ENCODE measurements at regions not wholly inside any gene's neighbourhood (a gene's known extent, or its start where the extent isn't known, plus 50 kb on each side); places are given as distances from the start of the nearest gene placed in this dataset.
"Not testable (repeated sequence)": the region's sequence is repeated elsewhere in the genome, so short reads cannot be mapped to it uniquely, and the experiment has no call there.

DNA sequence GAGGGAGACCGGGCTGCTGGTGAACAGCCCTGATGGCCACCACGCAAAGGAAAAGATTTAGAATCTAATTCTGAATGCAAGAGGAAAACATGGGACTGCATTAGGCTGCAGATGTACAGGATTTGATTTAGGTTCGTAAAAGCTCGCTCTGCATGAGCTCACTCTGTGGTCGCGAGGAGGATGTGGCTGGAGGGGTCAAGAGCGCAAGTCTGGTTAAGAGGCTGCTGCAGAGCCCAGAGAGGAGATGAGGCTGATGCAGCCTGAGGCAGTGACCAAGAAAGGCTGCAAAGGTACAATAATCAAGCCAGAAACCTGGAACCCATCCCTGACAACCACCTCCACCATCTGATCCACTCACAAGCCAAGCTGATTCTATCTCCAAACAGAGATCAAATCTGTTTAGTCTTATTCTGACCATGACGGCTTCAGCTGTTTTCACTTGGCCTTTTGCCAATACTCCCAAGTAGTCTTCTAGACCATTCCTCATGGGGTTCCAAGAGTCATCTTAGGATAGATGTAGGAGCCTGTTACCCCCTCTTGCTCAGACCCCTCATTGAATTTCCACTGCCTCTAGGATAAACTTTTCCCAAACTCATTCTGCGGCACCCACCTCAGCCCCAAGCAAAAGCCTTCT is 58.9 kb upstream of the ARL4C start:
- DNase-seq (ENCODE audit: low spot score): no peak

DNA sequence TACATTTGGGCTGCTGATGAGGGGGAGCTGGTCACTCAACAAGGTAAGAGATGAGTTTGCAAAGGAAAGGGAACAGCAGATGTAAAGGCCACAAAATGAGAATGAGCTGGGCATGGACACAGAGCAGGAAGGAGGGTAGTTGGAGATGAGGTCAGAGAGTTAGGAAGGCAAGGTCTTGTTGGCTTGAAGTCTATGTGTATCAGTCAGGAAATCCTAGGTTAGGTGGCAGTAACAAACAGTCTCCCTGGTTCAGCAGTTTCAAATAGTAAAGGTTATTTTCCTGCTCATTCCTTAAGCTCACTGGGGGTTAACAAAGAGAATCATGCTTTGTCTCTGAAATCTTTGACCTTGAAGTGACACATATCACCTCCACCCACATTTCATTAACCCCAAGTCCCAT is 58.3 kb upstream of the ARL4C start:
- no peak for DNase-seq (ENCODE audit: low spot score)

DNA sequence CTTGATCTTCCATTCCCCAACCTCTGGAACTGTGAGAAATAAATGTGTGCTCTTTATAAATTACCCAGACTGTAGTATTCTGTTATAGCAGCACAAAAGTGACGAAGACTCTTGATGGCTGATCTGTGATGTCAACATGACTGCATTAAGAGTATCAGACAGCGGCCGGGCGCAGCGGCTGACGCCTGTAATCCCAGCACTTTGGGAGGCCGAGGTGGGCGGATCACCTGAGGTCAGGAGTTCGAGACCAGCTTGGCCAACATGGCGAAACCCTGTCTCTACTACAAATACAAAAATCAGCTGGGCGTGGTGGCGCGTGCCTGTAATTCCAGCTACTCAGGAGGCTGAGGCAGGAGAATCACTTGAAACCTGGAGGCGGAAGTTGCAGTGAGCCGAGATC is 56.3 kb upstream of the ARL4C start:
- not testable (repeated sequence) for DNase-seq (ENCODE audit: low spot score)

DNA sequence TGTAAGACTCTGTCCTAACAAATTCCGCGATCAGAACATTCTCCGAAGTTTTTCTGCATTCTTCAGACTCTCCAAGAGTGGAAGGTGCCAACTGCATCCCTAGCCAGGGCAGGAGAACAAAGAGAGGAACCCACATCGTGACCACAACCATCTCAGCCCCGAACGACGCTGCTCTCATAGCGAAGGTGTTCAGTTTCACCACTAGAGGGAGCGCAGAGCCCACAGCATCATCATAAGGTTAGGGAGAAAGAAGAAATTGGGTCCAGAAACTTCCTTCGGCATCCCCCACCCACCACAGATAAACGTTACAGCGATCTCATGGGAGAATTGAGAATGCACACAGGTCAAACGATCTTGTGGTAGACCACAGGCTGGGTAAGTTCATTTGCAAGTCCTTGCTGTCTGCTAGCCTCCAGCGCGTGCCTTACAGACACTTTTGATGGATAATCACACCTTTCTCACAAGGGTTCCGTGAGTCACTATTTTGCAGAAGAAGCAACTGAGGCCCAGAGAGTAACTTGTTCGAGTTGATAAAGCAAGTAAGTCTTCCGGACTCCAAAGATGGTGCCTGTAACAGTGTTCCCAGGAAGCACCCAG is 53.7 kb upstream of the ARL4C start:
- DNase-seq (ENCODE audit: low spot score): peak; percentile 75

DNA sequence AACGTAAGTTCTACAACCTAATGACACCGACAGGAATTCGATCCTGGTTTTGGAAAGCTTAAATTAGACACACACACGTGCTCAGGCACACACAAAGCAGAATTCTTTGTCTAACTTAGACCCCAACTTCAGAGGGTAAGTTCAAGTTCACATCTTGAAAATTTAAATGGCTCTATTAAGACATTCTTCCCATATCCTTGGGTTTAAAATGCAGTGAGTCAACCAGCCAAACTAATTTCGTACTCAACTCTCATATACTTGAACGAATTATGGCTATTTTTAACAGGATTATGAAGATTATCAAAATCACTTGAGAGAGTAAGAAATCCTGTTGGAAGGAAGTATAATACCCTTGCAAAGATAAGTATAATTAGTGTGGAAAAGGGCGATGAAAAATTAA is 53.2 kb upstream of the ARL4C start:
- no peak for DNase-seq (ENCODE audit: low spot score)

- DNase-seq (ENCODE audit: low spot score): peak; percentile 21
Measured at GRCh38 chr2:234548695-234549420, 52.0 kb upstream of the ARL4C start.

- DNase-seq (ENCODE audit: low spot score): no peak
Measured at GRCh38 chr2:234546770-234547169, 49.9 kb upstream of the ARL4C start.
